ENCODE measurements at regions not wholly inside any gene's neighbourhood (a gene's known extent, or its start where the extent isn't known, plus 50 kb on each side); places are given as distances from the start of the nearest gene placed in this dataset.

- FAIRE-seq (no peak), DNase-seq (ENCODE audit: insufficient read length, low spot score) (no peak)
Measured at GRCh38 chr6:56865081-56865875, 89.6 kb upstream of the BEND6 start.

- DNase-seq (ENCODE audit: insufficient read length, low spot score) = no peak
- no peak for FAIRE-seq
Measured at GRCh38 chr6:56864171-56864616, 90.7 kb upstream of the BEND6 start.

GRCh38 chr6:56863366-56863765 lies 91.5 kb upstream of the BEND6 start:
- FAIRE-seq (no peak), DNase-seq (ENCODE audit: insufficient read length, low spot score) (no peak)

- peak; percentile 79 for FAIRE-seq
- no peak for DNase-seq (ENCODE audit: insufficient read length, low spot score)
Measured at GRCh38 chr6:56862415-56863175, 92.3 kb upstream of the BEND6 start.

- FAIRE-seq (no peak), DNase-seq (ENCODE audit: insufficient read length, low spot score) (no peak)
Measured at GRCh38 chr6:56860475-56860874, 94.4 kb upstream of the BEND6 start.

- no peak for DNase-seq (ENCODE audit: insufficient read length, low spot score)
- no peak for FAIRE-seq
Measured at GRCh38 chr6:56856036-56856580, 98.8 kb upstream of the BEND6 start.

GRCh38 chr6:56854086-56854485 lies 100.8 kb upstream of the BEND6 start:
- FAIRE-seq (no peak), DNase-seq (ENCODE audit: insufficient read length, low spot score) (no peak)

- DNase-seq (ENCODE audit: insufficient read length, low spot score) (no peak), FAIRE-seq (no peak)
Measured at GRCh38 chr6:56853541-56853940, 101.4 kb upstream of the BEND6 start.

- peak; percentile 37 for FAIRE-seq
Measured at GRCh38 chr6:56852260-56853010, 102.5 kb upstream of the BEND6 start.

GRCh38 chr6:56851541-56852259 lies 103.2 kb upstream of the BEND6 start:
- DNase-seq (ENCODE audit: insufficient read length, low spot score) (peak; percentile 46), FAIRE-seq (peak; percentile 96)

More at GRCh38 chr6:56852260-56853010, 102.5 kb upstream of the BEND6 start:
- DNase-seq (ENCODE audit: insufficient read length, low spot score) = no peak

GRCh38 chr6:56851074-56851473 lies 103.8 kb upstream of the BEND6 start:
- FAIRE-seq = no peak
- DNase-seq (ENCODE audit: insufficient read length, low spot score) = no peak

GRCh38 chr6:56850626-56851025 lies 104.3 kb upstream of the BEND6 start:
- peak; percentile 37 for FAIRE-seq
- no peak for DNase-seq (ENCODE audit: insufficient read length, low spot score)

GRCh38 chr6:56849896-56850295 lies 105.0 kb upstream of the BEND6 start:
- FAIRE-seq (peak; percentile 42), DNase-seq (ENCODE audit: insufficient read length, low spot score) (no peak)

- no peak for DNase-seq (ENCODE audit: insufficient read length, low spot score)
- peak; percentile 67 for FAIRE-seq
Measured at GRCh38 chr6:56848105-56848504, 106.8 kb upstream of the BEND6 start.

GRCh38 chr6:56845032-56845431 lies 109.9 kb upstream of the BEND6 start:
- FAIRE-seq = peak; percentile 59
- no peak for DNase-seq (ENCODE audit: insufficient read length, low spot score)

- DNase-seq (ENCODE audit: insufficient read length, low spot score) (peak; percentile 71), FAIRE-seq (peak; percentile 81)
Measured at GRCh38 chr6:56843476-56844349, 111.2 kb upstream of the BEND6 start.

- FAIRE-seq = peak; percentile 76
- DNase-seq (ENCODE audit: insufficient read length, low spot score) = no peak
Measured at GRCh38 chr6:56842686-56843475, 112.0 kb upstream of the BEND6 start.

- DNase-seq (ENCODE audit: insufficient read length, low spot score) (no peak), FAIRE-seq (peak; percentile 45)
Measured at GRCh38 chr6:56841751-56842150, 113.2 kb upstream of the BEND6 start.

GRCh38 chr6:56841381-56841749 lies 113.5 kb upstream of the BEND6 start:
- DNase-seq (ENCODE audit: insufficient read length, low spot score) = no peak
- FAIRE-seq = no peak
